ENCODE measurements at regions not wholly inside any gene's neighbourhood (a gene's known extent, or its start where the extent isn't known, plus 50 kb on each side); places are given as distances from the start of the nearest gene placed in this dataset.

DNA sequence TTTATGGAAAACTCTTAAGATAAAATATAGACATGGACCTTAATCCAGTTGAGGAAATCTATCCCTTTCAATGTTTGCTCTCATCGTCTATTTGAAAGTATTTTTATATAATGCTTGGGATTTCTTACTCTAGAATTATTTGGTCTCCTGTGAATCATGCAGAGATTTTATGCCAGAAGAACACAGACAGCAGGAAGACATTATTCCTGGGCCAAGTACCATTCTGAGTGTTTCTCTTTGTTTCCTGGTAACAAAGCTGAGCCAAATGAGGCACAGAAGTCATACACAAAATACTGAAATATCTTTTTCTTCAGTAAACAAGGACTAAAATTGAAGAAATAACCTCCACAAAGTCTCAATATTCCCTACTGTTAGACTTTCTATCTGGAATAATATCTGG is 538.2 kb upstream of the EYS start:
- no peak for TF ChIP-seq NFIC (IDR thresholded peaks at IDR 0.05)
- no peak for TF ChIP-seq TCF12 (IDR thresholded peaks at IDR 0.05; ENCODE audit: low read depth)
- TF ChIP-seq CREB1 (IDR thresholded peaks at IDR 0.05; ENCODE audit: low read depth): no peak
- no peak for TF ChIP-seq YY1 (IDR thresholded peaks at IDR 0.05; ENCODE audit: low read depth)
- TF ChIP-seq, protein P1, sequence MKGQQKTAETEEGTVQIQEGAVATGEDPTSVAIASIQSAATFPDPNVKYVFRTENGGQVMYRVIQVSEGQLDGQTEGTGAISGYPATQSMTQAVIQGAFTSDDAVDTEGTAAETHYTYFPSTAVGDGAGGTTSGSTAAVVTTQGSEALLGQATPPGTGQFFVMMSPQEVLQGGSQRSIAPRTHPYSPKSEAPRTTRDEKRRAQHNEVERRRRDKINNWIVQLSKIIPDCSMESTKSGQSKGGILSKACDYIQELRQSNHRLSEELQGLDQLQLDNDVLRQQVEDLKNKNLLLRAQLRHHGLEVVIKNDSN (IDR thresholded peaks at IDR 0.05): no peak
- no peak for TF ChIP-seq EGR1 (IDR thresholded peaks at IDR 0.05)
- TF ChIP-seq, protein P2, sequence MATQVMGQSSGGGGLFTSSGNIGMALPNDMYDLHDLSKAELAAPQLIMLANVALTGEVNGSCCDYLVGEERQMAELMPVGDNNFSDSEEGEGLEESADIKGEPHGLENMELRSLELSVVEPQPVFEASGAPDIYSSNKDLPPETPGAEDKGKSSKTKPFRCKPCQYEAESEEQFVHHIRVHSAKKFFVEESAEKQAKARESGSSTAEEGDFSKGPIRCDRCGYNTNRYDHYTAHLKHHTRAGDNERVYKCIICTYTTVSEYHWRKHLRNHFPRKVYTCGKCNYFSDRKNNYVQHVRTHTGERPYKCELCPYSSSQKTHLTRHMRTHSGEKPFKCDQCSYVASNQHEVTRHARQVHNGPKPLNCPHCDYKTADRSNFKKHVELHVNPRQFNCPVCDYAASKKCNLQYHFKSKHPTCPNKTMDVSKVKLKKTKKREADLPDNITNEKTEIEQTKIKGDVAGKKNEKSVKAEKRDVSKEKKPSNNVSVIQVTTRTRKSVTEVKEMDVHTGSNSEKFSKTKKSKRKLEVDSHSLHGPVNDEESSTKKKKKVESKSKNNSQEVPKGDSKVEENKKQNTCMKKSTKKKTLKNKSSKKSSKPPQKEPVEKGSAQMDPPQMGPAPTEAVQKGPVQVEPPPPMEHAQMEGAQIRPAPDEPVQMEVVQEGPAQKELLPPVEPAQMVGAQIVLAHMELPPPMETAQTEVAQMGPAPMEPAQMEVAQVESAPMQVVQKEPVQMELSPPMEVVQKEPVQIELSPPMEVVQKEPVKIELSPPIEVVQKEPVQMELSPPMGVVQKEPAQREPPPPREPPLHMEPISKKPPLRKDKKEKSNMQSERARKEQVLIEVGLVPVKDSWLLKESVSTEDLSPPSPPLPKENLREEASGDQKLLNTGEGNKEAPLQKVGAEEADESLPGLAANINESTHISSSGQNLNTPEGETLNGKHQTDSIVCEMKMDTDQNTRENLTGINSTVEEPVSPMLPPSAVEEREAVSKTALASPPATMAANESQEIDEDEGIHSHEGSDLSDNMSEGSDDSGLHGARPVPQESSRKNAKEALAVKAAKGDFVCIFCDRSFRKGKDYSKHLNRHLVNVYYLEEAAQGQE (IDR thresholded peaks at IDR 0.05; ENCODE audit: low read depth): no peak
- TF ChIP-seq, protein P3, sequence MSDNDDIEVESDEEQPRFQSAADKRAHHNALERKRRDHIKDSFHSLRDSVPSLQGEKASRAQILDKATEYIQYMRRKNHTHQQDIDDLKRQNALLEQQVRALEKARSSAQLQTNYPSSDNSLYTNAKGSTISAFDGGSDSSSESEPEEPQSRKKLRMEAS (IDR thresholded peaks at IDR 0.05): no peak
